ENCODE measurements at regions not wholly inside any gene's neighbourhood (a gene's known extent, or its start where the extent isn't known, plus 50 kb on each side); places are given as distances from the start of the nearest gene placed in this dataset.

DNA sequence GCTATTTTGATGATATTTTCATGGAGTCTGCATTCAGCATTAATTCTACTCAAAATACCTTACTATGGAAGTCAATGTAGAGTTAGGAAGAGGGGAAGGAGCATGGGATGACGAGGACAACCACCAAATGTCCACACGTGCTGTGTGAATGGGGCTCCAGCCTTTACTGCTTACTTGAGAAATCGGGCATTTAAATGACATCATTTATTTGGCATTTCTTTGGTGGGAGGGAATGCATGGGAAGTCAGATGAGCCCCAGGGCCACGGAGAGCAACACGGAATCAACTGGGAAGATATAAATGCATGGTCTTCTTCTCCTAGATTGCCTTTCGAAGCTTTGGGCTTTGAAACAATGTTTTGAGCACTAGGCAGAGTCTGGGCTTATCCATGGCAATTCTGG is 458.5 kb upstream of the KLF4 start:
- TF ChIP-seq, protein P1, sequence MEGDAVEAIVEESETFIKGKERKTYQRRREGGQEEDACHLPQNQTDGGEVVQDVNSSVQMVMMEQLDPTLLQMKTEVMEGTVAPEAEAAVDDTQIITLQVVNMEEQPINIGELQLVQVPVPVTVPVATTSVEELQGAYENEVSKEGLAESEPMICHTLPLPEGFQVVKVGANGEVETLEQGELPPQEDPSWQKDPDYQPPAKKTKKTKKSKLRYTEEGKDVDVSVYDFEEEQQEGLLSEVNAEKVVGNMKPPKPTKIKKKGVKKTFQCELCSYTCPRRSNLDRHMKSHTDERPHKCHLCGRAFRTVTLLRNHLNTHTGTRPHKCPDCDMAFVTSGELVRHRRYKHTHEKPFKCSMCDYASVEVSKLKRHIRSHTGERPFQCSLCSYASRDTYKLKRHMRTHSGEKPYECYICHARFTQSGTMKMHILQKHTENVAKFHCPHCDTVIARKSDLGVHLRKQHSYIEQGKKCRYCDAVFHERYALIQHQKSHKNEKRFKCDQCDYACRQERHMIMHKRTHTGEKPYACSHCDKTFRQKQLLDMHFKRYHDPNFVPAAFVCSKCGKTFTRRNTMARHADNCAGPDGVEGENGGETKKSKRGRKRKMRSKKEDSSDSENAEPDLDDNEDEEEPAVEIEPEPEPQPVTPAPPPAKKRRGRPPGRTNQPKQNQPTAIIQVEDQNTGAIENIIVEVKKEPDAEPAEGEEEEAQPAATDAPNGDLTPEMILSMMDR (IDR thresholded peaks at IDR 0.05), result no peak
- TF ChIP-seq EP300 (IDR thresholded peaks at IDR 0.05), result no peak
- no peak for TF ChIP-seq POLR2A (IDR thresholded peaks at IDR 0.05)
- TF ChIP-seq POLR2AphosphoS5 (IDR thresholded peaks at IDR 0.05), result no peak
